Astrocyte of the cerebellum (primary cell): ENCODE measurements at regions not wholly inside any gene's neighbourhood (a gene's known extent, or its start where the extent isn't known, plus 50 kb on each side); places are given as distances from the start of the nearest gene placed in this dataset.

Experiments
- DNase-seq: peaks from one replicate; pipeline ENCODE4 v3.0.0-alpha.2; 2011; ENCODE audit warnings: low read depth
- H3K4me3 ChIP-seq: 2 replicates; pipeline ENCODE4 v1.5.1; 2011; ENCODE audit warnings: mild to moderate bottlenecking, low read depth, low read length, moderate library complexity
- CTCF ChIP-seq: IDR thresholded peaks from 2 replicates; pipeline ENCODE4 v1.5.1; 2012; ENCODE audit warnings: low read length, low read depth, moderate library complexity, mild to moderate bottlenecking; ENCODE audit errors: missing control alignments
- in situ Hi-C: cut with HindIII; loops from 2 replicates; pipeline ENCODE4 v1.10.0; 2017; ENCODE audit warnings: low sequenced_read_pairs

GRCh38 chr9:29969408-29969807 is 2396.1 kb upstream of the C9orf72 start:
- in situ Hi-C loops = no loop called here
- no peak for DNase-seq
- H3K4me3 ChIP-seq = no peak overlapping the region
- TF ChIP-seq CTCF = no peak

GRCh38 chr9:29969856-29970647 is 2396.8 kb upstream of the C9orf72 start:
- H3K4me3 ChIP-seq = no peak overlapping the region
- TF ChIP-seq CTCF = no peak
- DNase-seq = no peak
- in situ Hi-C loops = no loop called here

DNA sequence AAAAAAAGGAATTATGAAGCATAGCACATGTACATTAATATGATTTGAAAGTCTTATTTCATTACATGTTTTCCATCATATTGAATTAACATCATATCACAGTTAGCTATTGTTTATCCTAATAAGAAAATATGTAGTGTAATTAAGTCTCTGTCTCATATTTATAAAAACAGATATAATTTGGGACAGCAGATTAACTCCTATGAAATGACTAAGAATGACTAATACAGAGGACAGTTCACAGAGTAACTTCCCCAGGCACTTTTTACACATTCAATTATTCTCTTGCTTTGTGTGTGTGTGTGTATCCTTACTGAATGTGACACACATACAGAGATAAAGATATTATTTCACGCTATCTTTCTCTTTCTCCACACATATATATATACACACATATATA is 2400.9 kb upstream of the C9orf72 start:
- H3K4me3 ChIP-seq = no peak overlapping the region
- DNase-seq = no peak
- in situ Hi-C loops = no loop called here
- no peak for TF ChIP-seq CTCF

DNA sequence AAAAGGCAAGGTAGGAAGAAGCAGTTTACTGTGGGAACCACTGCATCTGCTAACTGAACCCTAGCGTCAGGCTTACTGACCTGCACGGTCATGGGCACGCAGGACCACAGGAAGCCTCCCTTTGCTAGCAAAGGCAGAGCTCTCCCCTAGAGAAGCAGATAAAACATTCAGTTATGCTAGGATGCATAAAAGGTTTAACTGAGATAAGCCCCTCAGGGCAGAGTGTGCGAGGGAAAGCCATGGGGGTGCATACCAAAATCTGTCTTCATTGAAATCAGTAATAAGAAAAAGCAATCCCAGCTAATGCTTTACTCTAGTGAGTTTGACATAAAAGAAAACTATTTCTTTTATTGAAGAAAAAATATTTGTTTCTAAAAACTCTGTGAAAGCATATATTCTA is 2403.7 kb upstream of the C9orf72 start:
- TF ChIP-seq CTCF = no peak
- in situ Hi-C loops = no loop called here
- no peak overlapping the region for H3K4me3 ChIP-seq
- no peak for DNase-seq

DNA sequence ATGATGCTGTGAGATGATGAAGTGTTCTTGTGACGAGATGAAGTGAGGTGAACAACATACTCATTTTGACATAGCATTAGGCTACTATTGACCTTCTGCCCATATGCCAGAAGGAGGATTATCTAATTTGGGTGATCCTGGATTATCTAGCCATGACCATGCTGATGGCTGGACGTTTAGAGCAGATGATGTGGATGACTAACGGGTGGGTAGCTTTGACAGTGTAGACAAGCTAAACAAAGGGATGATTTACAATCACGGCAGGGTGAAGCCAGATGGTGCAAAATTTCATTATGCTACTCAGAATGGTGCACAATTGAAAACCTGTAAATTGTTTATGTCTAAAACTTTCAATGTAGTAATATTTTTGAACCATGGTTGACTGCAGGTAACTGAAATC is 2403.4 kb upstream of the ACO1 start:
- H3K4me3 ChIP-seq = no peak overlapping the region
- TF ChIP-seq CTCF = no peak
- in situ Hi-C loops = no loop called here
- DNase-seq = no peak

DNA sequence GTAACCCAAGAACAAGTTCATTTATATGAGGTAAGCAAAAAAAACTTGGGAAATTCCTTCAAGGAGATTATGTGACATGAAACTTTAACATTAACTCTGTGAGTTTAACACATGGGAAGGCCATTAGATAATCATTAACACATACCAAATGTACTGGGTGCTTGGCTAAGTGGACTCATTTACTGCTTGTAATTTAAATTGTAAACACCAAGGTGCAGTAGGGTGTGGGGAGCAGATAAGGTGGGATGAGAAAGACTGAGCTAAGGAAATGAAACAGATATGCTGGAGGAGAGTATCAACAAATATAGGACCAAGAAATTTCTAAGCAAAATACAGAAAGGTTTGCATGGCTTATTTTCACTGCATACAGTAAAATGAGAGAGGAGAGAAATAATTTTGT is 2384.8 kb upstream of the ACO1 start:
- no peak overlapping the region for H3K4me3 ChIP-seq
- TF ChIP-seq CTCF = no peak
- no peak for DNase-seq
- in situ Hi-C loops = no loop called here

GRCh38 chr9:30010691-30011090 is 2373.8 kb upstream of the ACO1 start:
- in situ Hi-C loops = no loop called here
- no peak overlapping the region for H3K4me3 ChIP-seq
- no peak for TF ChIP-seq CTCF
- DNase-seq = no peak
